ENCODE measurements at regions not wholly inside any gene's neighbourhood (a gene's known extent, or its start where the extent isn't known, plus 50 kb on each side); places are given as distances from the start of the nearest gene placed in this dataset.

DNA sequence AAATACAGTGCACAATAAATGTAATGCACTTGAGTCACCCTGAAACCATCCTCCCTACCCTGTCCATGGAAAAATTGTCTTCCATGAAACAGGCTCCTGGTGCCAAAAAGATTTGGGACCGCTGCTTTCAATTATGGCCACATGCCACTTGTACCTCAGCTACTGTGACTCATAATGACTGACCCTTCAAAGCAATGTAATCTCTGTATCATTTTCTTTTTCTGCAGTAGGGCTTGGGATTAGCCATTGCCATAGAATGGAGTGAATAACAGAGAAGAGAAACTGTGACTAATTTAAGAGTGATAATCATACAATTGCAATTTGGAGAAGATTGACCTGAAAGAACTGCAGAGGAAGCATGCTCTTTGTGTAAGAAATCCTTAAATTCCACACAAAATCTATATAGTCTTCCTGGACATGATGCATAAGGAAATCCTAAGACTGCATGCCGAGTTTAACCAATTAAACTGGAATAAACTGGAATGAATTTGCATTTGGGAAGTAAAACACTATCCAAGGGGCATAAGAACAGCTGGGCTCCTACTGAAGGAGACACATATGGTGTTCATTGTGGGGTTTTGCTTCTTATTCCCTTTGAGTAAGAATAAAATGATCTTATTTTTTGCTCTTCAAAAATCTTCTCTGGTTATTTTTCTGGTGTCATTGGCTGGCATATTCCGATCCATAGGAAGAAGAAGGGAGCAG is 59.5 kb upstream of the SLC7A1 start:
- Mint-ChIP-seq H3K4me3 (no peak overlapping the region), H3K4me1 (ENCODE audit: low read depth) (no peaks in the 10 kb centered on the region), H3K9me3 (peaks cover 8% of the 10 kb centered on the region), H3K36me3 (no peaks in the 10 kb centered on the region), H3K27ac (no peak overlapping the region), H3K27me3 (peaks cover 3% of the 10 kb centered on the region)
- ChIA-PET POLR2A (interaction anchor here (0.9 kb wide), 1 partner anchor 34 kb away, joined by 3 read pairs; no protein-coding TSS in a partner anchor), CTCF (no interaction called here)
- intact Hi-C loops (cut with micrococcal nuclease): no loop called here
- no peak for DNase-seq

DNA sequence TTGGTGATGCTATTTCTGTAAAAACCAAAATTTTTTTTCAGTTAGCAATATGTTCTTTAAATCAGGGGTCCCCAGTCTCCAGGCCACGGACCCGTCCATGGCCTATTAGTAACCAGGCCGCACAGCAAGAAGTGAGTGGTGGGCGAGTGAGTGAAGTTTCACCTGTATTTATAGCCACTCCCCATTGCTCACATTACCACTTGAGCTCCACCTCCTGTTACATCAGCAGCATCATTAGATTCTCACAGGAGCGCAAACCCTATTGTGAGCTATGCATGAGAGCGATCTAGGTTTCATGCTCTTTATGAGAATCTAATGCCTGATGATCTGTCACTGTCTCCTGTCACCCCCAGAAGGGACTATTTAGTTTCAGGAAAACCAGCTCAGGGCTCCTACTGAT is 58.9 kb upstream of the SLC7A1 start:
- POLR2A ChIA-PET: interaction anchor here (0.9 kb wide), 1 partner anchor 35 kb away, joined by 3 read pairs; no protein-coding TSS in a partner anchor
- no peak overlapping the region for H3K4me3 Mint-ChIP-seq
- H3K27me3 Mint-ChIP-seq: peaks cover 3% of the 10 kb centered on the region
- peaks cover 3% of the 10 kb centered on the region for H3K9me3 Mint-ChIP-seq
- intact Hi-C loops (cut with micrococcal nuclease): no loop called here
- H3K4me1 Mint-ChIP-seq (ENCODE audit: low read depth): no peaks in the 10 kb centered on the region
- H3K27ac Mint-ChIP-seq: no peak overlapping the region
- no peaks in the 10 kb centered on the region for H3K36me3 Mint-ChIP-seq
- no peak for DNase-seq
- CTCF ChIA-PET: interaction anchor here (0.7 kb wide), 1 partner anchor 512 kb away, joined by 3 read pairs; no protein-coding TSS in a partner anchor

DNA sequence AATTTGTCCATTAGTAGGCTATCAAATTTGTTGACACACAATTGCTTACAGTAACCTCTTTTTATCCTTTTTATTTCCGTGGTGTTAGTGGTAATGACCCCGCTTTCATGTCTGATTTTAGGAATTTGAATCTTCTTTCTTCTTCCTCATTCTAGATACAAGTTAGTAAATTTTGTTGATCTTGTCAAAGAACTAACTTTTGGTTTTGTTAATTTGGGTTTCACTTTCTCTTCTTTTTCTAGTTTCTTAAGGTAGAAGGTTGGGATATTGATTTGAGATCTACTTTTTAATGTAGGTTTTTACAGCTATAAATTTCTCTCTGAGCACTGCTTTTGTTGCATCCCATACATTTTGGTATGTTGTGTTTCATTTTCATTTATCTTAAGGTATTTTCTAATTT is 53.3 kb upstream of the SLC7A1 start:
- ChIA-PET POLR2A (no interaction called here), CTCF (no interaction called here)
- intact Hi-C loops (cut with micrococcal nuclease): no loop called here
- Mint-ChIP-seq H3K4me3 (no peak overlapping the region), H3K36me3 (no peaks in the 10 kb centered on the region), H3K9me3 (peaks cover 1% of the 10 kb centered on the region), H3K27ac (no peak overlapping the region), H3K4me1 (ENCODE audit: low read depth) (peaks cover 6% of the 10 kb centered on the region), H3K27me3 (no peaks in the 10 kb centered on the region)
- DNase-seq: no peak
